Inflammatory macrophage (primary cell): ENCODE measurements at regions not wholly inside any gene's neighbourhood (a gene's known extent, or its start where the extent isn't known, plus 50 kb on each side); places are given as distances from the start of the nearest gene placed in this dataset.
"Not testable (repeated sequence)": the region's sequence is repeated elsewhere in the genome, so short reads cannot be mapped to it uniquely, and the experiment has no call there.

Experiments
- DNase-seq, 2 donors: peaks; one replicate each; pipeline ENCODE4 v3.0.0-alpha.2; 2020 to 2022

GRCh38 chr11:11715075-11715474, 93.3 kb upstream of the GALNT18 start:
- DNase-seq: not testable (repeated sequence)

- DNase-seq: no peak
These were observed 88.8 kb upstream of the GALNT18 start for GRCh38 chr11:11710556-11710955.

GRCh38 chr11:11709447-11710239, 87.8 kb upstream of the GALNT18 start:
- DNase-seq: no peak

GRCh38 chr11:11708256-11708655, 86.5 kb upstream of the GALNT18 start:
- no peak for DNase-seq

GRCh38 chr11:11706028-11706427, 84.2 kb upstream of the GALNT18 start:
- no peak for DNase-seq

GRCh38 chr11:11703885-11704284, 82.1 kb upstream of the GALNT18 start:
- DNase-seq: no peak

GRCh38 chr11:11701070-11701469, 79.3 kb upstream of the GALNT18 start:
- no peak for DNase-seq

GRCh38 chr11:11697796-11698195, 76.0 kb upstream of the GALNT18 start:
- DNase-seq: no peak

- no peak for DNase-seq
These were observed 69.7 kb upstream of the GALNT18 start for GRCh38 chr11:11691296-11692151.

- DNase-seq: no peak
These were observed 59.7 kb upstream of the GALNT18 start for GRCh38 chr11:11681536-11681935.

- DNase-seq: no peak
These were observed 56.0 kb upstream of the GALNT18 start for GRCh38 chr11:11677672-11678356.

GRCh38 chr11:11675671-11676181, 53.9 kb upstream of the GALNT18 start:
- DNase-seq: no peak

- no peak for DNase-seq
These were observed 51.0 kb upstream of the GALNT18 start for GRCh38 chr11:11672789-11673188.

GRCh38 chr11:11672101-11672500, 50.3 kb upstream of the GALNT18 start:
- DNase-seq: no peak
